ENCODE measurements at regions not wholly inside any gene's neighbourhood (a gene's known extent, or its start where the extent isn't known, plus 50 kb on each side); places are given as distances from the start of the nearest gene placed in this dataset.

DNA sequence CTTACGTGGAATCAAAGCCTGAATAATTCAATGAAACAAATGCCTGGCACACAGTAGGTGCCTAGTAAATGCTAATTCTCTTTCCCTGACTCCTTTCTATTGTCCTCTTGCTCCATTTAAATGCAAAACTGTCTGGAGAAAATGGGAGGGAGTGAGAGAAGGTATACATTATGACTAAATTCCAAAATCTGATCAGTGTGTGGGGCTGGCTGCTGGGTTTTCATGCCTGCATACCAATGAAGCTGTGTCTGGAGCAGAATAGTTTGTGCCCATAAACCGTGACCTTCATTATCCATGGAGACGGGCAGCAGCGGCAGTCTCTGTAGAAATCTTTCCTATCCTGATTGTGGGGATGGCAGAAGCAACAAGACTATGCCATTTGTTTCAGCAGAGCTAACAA lies 223.4 kb upstream of the ZBED5 start:
- DNase-seq, result no peak

DNA sequence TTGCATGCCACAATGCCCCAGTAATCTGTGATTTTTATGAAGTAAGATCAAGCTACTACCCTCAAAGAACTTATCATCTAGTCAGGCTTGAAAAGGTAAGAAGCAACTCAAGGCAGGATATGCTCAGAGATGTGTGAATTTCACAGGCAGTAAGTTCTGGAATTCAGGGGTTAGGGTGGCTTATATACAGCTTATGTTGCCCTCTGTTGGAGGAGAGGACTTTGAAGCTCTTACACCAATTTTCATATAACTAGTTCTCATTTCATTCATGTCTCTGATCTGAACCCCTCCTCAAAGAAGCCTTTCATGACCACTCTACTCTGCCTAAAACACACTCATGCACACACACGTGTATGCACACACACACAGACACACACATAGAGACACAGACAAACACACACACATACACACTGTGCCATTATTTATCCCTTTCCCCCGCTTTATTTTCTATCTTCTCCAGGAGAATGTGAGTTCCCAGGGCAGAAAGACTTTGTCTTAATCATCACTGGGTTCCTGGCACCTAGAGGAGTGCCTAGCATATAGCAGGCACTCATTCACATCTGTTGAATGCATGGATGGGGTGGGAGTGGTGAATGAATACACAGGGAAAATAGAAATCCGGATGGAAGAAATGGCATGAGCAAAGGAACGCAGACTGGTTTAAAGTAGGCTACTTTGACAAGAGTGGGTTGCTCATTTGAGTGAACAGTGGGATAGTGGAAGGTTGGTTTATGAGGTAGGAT lies 220.7 kb upstream of the ZBED5 start:
- DNase-seq, result no peak

GRCh38 chr11:11077898-11078297 lies 220.0 kb upstream of the ZBED5 start:
- no peak for DNase-seq

- DNase-seq, result no peak
Observed at GRCh38 chr11:11076879-11077278, 219.0 kb upstream of the ZBED5 start.

GRCh38 chr11:11076276-11076675 lies 218.4 kb upstream of the ZBED5 start:
- no peak for DNase-seq

DNA sequence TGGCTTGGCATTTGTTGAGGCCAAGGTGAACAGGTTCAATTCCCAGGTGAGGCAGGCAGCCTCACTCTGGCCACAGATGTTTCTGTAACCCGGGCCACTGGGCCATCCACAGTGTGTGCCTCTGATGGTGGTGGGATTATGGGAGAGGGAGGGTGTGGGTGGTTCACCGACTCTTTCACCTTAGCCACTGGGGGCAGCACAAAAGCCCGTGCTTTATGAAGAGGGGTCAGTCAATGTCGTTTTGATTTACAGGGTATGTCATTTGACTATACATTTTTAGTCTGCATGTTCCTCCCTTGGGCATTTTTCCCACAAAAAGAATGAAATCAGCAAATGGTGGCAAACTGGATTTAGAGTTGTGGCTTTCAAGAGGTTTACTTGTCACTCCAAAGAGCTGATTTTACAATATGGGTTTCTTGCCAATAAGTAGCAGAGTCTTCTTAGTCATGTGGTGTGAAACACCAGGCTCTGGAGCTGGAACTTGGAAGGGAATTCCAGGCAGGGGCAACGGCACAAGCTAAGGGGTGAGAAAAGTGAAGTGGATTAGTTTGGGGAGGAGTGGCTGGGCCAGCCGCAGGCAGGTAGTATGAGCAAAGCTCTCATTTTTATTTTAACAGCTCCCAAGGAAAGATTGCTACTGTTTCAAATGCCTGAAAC lies 217.8 kb upstream of the ZBED5 start:
- no peak for DNase-seq

- peak in 32 of 58 donors; percentile 2 to 75 (median 32) for DNase-seq
Observed at GRCh38 chr11:11074686-11075335, 217.0 kb upstream of the ZBED5 start.

GRCh38 chr11:11073996-11074395 lies 216.1 kb upstream of the ZBED5 start:
- peak in 3 of 58 donors; percentile 2 to 5 (median 4) for DNase-seq

DNA sequence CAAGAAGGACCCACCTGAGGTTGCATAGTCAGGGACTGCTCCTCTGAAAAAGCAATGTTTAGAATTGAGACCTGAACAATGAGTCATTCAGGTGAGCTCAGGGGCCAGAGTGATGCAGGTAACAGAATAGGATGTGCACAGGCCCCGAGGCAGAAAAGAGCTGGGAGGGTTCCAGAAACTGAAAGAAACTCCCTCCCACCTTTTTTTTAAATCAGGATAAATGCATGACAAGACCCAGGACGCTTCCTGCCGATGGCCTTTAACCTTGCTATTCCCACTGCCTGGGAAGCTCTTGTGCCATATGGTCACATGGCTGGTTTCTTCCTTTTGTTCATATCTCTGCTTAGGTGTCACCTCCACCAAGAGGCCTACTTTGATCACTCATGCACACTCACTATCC lies 214.2 kb upstream of the ZBED5 start:
- DNase-seq, result no peak

GRCh38 chr11:11071486-11071885 lies 213.6 kb upstream of the ZBED5 start:
- DNase-seq, result no peak

GRCh38 chr11:11070976-11071375 lies 213.1 kb upstream of the ZBED5 start:
- DNase-seq, result no peak

GRCh38 chr11:11069841-11070835 lies 212.3 kb upstream of the ZBED5 start:
- no peak for DNase-seq

- DNase-seq, result no peak
Observed at GRCh38 chr11:11068113-11068512, 210.3 kb upstream of the ZBED5 start.

- no peak for DNase-seq
Observed at GRCh38 chr11:11065396-11065795, 207.5 kb upstream of the ZBED5 start.

- DNase-seq, result no peak
Observed at GRCh38 chr11:11057472-11057854, 199.6 kb upstream of the ZBED5 start.

- no peak for DNase-seq
Observed at GRCh38 chr11:11056749-11057471, 199.1 kb upstream of the ZBED5 start.

GRCh38 chr11:11056316-11056715 lies 198.5 kb upstream of the ZBED5 start:
- no peak for DNase-seq

- DNase-seq, result no peak
Observed at GRCh38 chr11:11047851-11048610, 190.2 kb upstream of the ZBED5 start.

GRCh38 chr11:11046781-11047180 lies 188.9 kb upstream of the ZBED5 start:
- DNase-seq, result no peak

All from anterior cingulate cortex (tissue), 58 donors.